Fibroblast of skin of left biceps (primary cell): ENCODE measurements at regions not wholly inside any gene's neighbourhood (a gene's known extent, or its start where the extent isn't known, plus 50 kb on each side); places are given as distances from the start of the nearest gene placed in this dataset.

Experiments used
- DNase-seq, 2 experiments: peaks; one replicate each; pipeline ENCODE4 v3.0.0-alpha.2; 2013; ENCODE audit warnings: low read depth in 2 of 2

DNA sequence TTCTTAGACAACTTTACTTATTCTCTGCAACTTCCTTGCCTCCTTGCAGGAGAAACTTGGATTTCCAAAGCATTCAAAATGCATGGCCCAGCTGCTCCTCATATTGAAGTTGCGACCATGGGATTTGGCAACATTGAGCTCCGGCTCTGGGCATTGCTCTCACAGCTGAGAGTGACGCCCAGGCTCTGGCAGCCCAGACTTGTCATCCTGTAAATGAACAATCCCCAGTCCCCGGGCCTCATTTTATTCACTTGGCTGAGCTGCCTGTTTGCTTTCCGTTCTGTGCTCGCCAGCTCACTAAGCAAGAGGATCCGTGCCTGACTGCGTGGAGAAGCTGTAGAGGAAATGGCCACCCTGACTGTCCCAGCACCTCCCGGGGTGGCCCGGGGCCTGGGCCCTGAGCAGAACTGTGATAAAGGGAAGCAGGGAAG is 119.5 kb upstream of the CD93 start:
- DNase-seq: no peak

DNA sequence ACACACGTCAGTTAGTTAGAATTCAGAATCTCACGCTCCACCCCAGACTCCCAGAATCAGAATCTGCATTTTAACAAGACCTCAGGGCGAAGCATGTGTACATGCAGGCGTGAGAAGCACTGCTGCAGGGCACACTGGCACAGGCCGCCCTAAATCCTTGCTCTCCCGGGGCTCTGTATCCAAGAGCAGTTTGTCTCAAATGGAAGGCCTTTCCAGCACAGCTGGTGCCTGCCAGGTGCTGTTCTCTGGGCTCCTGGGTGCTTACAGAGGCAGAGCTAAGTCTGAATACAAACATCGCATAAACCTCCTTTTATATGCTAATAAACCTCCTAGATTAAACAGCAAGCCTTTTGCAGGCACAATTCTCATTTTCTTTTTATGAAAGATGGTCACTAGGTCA is 119.1 kb upstream of the CD93 start:
- DNase-seq: no peak

DNA sequence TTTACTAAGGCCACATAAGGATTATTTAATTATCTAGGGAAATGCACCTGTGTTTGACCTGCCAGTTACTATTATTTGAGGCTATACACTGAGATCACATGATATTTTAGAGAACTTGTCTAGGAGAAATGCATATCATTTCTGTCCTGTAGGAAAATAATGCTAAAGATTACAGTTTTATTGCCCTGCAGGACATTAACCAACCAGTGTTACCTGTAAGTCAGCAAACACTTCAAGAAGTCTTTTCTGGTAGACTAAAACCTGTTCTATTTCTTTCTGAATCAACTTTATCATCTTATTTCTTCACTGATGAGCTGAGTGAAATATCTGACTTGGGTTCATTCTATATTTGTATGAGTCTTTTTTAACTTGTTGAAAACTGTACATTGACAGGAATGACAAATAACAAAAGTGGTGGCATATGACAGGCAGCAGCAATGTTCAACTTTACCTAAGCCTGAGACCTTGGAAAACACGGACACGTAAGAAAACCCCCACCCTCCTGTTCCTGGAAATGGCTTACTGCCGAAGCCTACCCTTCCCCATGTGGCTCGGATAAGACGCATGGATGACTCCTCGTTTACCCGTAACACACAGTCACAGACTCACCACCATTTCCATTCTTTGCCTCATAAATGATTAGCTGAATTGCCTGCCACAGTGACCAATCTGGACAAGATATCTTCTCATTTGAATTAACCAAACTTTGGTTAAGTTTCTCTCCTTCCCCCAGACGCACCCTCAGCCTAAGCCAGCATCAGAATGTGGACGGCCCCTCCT is 118.0 kb upstream of the CD93 start:
- no peak for DNase-seq

DNA sequence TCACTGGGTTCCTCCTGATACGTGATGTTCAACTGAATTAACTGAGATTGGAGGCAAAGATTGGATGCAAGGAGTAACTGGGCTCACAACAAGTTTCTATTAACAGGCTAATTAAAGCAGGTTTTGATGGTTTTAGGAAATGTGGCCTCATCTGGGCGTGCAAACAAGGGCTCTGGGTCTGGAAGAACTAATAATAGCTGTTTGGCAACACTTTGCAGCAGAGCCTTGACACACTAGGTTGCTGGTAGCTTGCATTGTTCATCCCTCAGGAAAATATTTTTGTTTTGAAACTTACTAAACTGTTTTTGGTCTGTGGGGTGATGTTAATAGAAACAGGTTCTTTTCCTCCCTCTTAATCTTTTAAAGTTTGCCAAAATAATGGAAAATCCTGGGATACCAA is 117.2 kb upstream of the CD93 start:
- no peak for DNase-seq

DNA sequence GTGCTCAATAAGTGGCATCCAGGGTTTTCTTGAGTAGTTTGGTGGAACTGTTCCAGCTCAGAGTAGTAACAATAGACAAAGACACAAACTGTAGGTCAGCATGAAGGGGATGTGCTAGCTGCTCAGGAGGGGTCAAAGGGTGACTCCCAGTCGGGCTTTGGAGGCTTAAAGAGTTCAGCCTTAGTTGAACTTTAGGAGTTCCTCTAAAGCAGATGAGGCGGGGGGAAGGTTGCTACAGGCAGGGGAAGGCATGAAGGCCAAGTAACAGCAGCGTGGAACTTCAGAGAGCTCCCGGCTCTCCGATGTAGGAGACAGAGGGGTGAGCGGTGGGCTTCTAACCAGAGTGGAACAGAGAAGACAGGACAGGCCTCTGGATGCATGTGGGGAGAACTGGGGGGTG is 115.5 kb upstream of the CD93 start:
- no peak for DNase-seq

DNA sequence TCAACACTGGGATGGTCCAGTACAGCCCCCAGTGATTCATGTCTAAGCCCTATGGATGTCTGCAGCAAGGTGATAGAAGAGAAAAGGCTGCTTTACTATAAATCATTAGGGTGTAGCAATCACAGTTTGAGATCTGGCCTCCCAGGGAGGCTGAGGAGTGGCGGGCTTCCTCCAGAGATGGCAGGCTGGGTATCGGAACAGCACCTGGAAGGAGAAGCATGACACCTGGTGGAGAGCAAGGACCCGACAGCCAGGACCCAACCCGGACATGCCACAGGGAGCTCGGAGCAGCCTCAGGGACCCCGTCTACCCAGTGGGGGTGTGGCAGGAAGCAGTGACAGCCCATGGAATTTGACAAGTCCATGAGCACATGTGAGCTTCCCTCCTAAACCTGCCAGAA is 114.8 kb upstream of the CD93 start:
- no peak for DNase-seq

DNA sequence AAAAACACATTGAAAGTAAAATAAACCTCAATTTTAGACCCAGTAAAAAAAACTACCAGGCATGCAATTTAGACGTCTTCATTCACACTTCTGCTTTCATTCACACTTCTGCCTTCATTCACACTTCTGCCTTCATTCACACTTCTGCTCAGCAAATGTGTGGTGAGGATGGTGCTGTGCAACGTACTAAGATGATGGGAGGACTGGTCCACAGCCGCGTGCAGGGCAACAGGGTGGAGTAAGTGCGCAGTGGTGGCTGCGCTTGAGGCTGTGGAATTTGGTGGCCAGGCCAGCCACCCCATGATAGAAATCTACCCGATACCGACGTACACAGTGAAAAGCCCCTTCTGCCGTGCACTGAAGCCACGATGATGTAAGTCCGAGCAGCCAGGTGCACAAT is 114.3 kb upstream of the CD93 start:
- DNase-seq: no peak

DNA sequence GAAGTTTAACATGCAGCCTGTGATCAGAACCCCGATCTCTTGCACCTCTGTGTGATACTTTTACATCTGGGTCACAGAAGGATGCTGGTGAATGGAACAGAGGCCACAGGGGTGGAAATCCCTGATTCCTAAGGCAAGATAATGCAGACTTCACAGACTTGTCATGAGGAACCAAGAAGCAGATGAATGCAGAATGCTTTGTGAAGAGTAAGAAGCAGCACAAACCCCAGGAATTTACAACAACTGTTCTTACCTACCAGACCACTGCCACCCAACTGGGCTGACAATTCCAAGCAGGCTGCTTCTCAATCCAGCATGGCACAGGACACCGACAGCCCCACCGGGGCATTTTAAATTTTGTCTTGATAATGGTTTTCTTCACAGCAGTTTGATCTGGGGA is 113.2 kb upstream of the CD93 start:
- DNase-seq: no peak

DNA sequence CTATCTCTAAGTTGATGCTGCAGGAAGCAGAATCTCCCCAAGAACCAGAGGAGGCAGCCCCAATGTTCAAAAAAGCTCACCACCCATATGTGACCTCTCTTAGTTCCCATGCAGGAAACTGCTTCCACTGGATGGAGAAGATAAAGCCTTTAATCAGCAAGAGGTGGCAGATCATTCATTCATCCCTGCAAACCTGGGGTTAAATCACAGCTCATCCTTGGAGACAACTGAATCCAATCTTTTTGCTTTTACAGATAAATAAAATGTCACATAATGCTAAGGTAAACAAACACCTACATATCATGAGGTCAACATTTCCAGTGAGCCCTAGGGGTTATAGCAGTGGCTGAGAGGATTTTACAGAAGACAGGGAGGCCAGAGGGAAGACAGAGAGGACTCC is 112.7 kb upstream of the CD93 start:
- DNase-seq: no peak

DNA sequence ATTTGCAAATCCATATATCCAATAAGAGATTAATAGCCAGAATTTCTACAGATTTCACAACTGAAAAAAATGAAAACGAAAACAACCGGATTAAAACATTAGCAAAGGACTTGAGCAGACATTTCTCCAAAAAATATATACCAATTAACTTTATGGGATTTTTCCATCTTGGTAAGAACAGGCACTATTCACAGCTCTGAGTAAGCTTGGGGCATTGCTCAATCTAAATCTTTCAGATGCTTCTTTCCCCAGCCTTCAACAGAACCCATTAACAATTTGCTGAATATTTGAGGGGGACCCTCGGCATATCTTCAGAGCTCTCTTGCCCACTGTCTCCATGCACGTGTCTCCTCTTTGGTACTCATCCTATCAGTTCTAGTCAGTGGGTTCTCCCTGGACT is 111.7 kb upstream of the CD93 start:
- no peak for DNase-seq

DNA sequence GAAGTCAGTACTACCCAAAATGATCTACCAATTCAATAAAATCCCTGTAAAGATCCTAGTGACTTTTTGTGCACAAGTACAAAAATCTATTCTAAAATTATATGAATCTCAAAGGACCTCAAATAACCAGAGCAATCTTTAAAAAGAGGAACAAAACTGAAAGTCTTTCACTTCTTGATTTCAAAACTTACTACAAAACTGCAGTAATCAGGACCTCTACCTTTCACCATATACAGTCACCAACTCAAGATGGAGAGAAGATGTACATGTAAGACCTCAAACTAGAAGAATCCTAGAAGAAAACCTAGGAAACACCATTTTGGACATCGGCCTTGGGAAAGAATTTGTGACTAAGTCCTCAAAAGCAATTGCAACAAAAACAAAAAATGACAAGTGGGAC is 109.5 kb upstream of the CD93 start:
- no peak for DNase-seq

DNA sequence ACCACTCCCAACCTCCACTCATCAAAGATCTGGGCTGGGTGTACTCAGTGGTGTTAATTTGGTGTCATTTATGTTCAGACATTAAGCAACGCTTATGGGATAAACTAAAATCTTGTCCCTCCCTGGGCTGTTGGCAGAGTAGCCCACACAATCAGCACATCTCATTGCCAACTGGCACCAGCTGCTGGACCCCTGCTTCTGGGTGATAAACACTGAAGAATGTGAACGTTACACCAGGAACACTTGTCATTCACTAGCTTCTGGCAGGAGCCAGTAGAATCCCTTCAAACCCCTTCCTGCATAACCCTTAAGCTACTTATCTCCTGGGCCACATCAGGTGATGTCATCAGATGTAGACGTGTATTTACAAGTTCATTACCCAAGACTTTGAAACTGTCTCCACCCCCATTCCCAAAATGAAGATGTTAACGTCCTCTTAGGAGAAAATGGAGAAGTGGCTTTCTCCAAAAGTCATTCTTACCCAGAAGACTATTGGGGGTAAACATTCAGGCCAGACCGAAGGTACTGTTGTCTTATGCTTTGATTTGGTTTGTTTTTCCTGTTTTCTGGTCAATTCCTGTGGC is 107.8 kb upstream of the CD93 start:
- no peak for DNase-seq

DNA sequence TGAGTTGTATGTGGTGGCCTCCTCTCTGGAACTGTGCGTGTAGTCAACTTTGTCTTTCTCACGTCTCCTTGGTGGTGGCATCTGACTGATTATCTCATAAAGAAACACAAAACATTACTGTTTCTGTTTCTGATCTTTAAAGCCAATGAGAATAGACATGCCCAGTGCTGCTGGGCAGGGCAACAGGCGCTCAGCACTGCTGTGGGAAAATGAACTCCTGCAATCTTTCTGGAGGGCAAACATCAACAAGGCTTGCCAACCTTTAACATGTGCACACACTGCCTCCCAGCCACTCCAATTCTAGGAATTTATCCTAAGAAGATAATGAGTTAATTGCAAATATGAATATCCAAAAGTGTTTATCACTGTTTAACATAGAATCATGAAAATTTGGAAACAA is 106.3 kb upstream of the CD93 start:
- DNase-seq: no peak

DNA sequence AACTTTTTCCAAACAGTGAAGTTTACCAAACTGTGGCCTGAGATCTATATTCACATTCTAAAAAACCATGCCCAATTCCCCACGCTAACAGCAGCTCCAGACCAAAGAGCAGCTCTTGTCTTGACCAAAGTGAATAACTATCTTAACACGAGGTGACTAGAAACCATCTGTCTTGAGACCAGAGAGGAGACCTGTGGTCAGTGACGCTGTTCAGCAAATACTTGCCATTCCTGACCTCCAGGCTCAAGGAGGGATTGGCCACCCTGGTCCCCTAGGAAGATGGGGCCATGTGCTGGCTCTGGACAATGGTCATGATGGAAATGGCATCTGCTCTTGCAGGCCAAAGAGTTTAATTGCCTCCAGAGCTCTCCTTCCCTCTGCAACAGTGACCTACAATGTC is 104.4 kb upstream of the CD93 start:
- DNase-seq: no peak

DNA sequence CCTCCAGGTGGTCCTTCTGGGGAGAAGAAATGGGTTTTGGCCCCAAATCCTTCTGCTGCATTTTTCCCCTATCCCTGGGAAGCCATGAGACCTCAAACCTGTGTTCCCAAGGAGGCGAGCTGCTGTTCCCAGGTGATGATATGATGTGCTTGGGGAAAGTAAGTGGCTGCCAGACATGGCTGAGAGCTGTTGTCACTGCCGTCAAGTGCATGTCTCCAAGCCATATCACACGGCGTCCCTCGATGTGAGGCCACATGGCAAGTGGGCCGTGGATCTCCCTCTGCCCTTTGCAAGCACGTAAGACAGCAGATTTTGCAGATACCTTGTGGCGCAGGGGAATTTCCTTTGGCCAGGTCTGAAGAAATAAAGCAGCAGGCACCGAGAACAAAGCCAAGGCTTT is 103.7 kb upstream of the CD93 start:
- no peak for DNase-seq

DNA sequence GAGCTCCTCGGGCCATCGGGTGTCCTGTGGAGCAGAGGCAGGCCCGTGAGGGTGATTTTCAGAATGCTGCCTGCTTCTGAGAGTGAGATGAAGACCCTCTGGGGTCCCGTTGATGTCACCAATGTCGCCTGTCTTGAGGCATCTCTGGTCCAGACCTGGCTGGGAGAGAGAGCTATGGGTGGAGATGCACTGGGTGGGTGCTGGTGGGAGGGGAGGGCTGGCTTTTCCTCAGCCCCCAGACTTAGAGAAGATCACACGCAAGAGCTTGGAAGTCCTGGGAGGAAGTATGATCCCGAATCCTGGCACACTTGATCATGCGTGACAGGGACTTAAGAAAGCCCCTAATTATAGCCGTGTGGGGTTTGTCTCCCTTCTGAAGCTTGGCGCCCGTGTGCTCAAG is 103.2 kb upstream of the CD93 start:
- DNase-seq: no peak

DNA sequence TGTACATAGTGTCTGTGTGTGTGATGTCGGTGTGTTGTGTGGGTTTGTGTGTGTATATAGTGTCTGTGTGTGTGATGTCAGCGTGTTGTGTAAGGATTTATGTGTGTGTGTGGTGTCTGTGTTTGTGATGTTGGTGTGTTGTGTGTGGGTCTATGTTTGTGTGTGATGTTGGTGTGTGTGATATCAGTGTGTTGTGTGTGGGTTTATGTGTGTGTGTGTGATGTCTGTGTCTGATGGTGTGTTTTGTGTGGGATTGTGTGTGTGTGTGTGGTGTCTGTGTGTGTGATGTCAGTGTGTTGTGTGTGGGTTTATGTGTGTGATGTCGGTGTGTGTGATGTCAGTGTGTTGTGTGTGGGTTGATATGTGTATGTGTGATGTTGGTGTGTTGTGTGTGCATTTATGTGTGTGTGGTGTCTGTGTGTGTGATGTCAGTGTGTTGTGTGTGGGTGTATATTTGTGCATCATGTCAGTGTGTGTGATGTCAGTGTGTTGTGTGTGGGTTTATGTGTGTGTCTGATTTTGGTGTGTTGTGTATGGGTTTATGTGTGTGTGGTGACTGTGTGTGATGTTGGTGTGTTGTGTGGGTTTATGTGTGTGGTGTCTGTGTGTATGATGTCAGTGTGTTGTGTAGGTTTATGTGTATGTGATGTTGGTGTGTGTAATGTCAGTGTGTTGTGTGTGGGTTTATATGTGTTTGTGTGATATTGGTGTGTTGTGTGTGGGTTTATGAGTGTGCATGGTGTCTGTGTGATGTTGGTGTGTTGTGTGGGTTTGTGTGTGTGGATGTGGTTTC is 102.4 kb upstream of the CD93 start:
- no peak for DNase-seq

DNA sequence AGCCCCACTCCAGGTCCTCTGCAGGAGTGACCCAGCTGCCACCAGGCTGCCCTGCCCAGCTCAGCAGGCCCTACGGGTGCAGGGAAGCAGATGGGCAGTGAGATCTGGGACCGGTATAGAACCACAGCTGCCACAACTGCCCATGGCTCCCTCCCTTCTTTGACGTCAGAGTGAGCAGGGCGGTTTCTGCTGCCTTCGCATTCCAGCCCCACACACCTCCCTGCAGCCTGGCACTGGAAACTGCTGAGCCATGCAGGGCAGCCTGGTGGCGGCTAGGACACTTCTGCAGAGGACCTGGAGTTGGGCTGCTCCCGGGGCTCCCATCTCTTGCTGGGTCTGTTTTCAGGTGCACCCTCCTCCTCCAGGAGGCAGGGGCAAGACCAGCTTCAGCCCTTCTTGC is 101.6 kb upstream of the CD93 start:
- no peak for DNase-seq

DNA sequence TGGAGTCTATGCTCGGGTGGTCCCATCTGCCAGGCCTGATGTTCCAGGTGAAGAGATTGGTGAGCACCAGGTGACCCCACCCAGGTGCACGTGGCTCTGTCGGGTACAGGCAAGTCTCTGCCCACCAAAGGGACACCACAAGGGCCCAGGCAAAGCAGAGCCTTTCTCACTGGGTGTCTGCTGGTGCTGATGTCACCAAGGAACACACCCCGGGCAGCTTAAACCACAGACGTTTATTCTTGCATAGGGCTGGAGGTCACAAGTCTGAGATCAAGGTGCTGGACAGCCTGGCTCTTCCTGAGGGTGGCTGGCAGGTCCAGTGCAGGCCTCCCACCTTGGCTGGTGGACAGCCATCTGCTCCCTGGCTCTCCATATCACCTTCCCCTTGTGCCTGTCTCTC is 100.7 kb upstream of the CD93 start:
- no peak for DNase-seq

DNA sequence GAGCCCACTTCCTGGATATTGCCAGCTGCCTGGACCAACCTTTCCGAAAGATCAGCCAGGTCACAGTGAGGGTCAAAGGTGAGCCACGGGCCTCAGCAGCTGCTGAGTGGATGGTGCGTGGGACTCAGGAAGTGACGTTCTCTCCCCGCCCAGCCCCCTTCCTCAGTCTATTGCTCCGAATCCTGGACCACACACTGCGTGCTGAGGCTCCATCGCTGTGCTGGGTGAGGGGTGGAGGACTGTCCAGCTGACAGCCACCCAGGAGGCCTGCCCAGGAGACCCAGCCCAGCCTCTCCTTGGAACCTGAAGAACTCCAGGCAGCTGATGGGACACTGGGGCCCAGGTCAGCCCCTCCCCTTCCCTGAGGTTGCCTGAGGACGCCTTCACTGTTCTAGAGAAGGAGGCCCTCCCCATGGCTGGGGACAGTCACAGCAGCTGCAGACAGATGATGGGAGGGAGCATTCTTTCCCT is 94.4 kb upstream of the CD93 start:
- DNase-seq: no peak

DNA sequence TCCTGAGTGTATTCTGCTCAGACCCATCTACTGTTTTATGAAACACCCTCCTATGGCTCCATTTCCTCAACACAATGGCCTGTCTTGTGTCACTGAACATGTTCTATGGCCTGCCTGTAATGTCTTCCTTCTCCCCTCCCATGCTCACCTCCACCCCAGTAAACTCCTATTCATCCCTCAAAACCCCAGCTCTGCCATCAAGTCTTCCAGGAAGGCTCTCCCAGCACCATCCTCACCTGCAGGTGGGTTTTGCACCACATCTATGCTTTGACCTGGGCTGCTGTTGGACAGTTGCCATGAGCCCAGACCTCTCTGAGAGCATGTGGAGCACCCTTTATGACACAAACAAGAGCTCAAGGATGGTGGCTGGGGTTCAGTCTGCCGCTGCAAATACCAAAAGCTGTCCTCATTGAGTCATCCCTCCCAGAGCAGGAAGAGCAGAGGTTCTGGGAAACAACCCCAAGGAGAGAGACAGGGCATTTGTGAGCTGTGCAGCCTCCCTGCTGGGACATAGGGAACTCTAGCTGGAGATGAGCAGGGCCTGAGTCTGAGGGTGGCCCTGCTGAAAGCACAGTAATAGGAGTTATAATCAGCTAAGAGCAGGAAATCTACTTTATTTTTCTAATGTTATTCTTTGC is 93.8 kb upstream of the CD93 start:
- DNase-seq: no peak

DNA sequence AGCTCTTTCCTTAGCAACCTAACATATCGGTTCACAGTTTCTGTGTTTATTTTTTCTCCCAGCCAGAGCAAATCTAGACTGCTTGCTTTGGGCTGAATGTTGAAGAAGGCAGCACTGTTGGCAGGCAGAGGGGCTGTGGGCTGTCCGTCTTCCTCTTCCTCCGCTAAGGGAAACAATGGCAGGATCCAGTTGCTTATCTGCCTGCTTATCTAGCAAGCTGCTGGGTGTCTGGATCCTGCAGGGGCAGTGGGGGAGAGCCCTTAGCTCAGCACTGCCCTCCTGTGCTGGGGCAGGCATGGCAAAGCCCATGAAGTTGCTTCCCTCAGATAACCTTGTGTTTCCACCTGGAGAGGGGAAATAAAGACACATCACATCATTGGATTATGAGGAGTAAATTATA is 92.7 kb upstream of the CD93 start:
- no peak for DNase-seq

DNA sequence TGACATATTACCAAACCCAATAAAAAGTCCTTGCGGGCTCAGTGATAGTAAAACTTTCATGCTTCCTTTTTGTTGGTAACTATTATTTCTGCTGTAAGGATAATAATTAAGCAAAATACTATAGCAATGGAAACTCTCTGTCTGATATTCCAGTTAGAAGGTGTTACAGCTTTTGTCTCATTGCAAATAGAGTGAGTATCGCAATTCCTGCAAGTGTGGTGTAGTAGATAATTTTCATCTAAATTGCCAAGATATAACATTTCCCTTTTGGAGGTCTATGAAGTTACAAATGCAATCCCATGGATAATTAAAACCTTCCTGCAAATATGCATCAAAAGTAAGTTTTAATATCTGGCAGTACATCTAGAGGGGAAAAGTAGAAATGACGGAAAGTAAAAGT is 88.7 kb upstream of the CD93 start:
- DNase-seq: no peak
